ENCODE measurements at regions not wholly inside any gene's neighbourhood (a gene's known extent, or its start where the extent isn't known, plus 50 kb on each side); places are given as distances from the start of the nearest gene placed in this dataset.

GRCh38 chr19:31937983-31938382 lies 407.4 kb upstream of the ZNF507 start:
- no peak for DNase-seq (ENCODE audit: low read depth in 1 of 2, low spot score in 1 of 2)

- DNase-seq (ENCODE audit: low read depth in 1 of 2, low spot score in 1 of 2) = no peak
Observed at GRCh38 chr19:31938675-31939074, 406.7 kb upstream of the ZNF507 start.

- no peak for DNase-seq (ENCODE audit: low read depth in 1 of 2, low spot score in 1 of 2)
Observed at GRCh38 chr19:31940396-31940795, 405.0 kb upstream of the ZNF507 start.

- DNase-seq (ENCODE audit: low read depth in 1 of 2, low spot score in 1 of 2) = no peak
Observed at GRCh38 chr19:31943191-31943661, 402.2 kb upstream of the ZNF507 start.

- DNase-seq (ENCODE audit: low read depth in 1 of 2, low spot score in 1 of 2) = no peak
Observed at GRCh38 chr19:31943778-31944177, 401.6 kb upstream of the ZNF507 start.

GRCh38 chr19:31944326-31944725 lies 401.1 kb upstream of the ZNF507 start:
- no peak for DNase-seq (ENCODE audit: low read depth in 1 of 2, low spot score in 1 of 2)

DNA sequence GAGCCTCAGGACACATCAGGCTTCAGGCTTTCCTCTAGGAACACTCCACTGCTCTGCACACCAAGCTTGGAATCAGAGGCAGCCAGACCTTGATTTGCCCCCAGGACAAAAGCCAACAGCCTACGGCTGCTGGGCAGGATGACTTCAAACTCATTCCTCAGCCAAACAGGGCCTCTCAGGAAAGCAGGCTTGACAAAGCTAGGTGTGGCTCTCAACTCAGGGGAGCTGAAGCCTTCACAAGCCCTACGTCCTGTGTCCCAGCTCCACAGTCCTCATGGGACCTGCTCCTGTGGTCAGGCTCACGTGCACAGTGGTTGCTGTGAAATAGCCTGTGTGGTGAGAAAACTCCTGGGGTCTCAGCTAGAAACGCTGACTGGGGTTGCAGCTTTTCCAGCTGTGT lies 398.9 kb upstream of the ZNF507 start:
- no peak for DNase-seq (ENCODE audit: low read depth in 1 of 2, low spot score in 1 of 2)

DNA sequence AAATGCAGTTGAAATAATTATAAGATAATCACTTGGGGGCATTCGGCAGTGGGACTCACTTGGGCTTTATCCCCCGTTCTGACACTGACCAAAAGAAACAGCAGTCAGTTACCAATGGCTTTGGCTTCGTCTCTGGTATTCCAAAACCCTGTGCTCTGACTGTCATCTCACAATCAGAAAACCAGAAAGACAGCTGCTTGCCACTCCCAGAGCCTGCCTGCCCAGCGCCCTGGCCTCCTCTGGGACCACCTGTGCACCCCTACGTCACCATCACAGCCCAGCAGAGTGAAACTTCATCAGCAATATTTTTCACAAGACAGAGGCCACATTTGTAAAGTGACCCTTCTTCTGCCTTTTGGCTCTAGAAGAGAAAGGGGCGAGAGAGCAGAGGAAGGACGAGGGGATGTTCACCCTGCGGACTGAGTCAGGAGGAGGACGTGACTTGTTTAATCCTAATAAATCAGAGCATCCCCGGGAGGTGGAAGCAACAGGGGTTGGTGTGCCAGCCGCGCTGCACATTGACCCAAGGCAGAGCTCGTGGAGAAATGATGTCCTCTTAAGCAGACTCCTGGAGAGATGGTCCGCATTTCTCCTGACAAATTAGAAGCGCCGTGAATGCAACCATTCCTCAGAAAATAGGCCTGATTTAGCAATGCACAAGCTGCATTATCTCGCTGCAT lies 397.8 kb upstream of the ZNF507 start:
- no peak for DNase-seq (ENCODE audit: low read depth in 1 of 2, low spot score in 1 of 2)

- no peak for DNase-seq (ENCODE audit: low read depth in 1 of 2, low spot score in 1 of 2)
Observed at GRCh38 chr19:31952693-31953092, 392.7 kb upstream of the ZNF507 start.

GRCh38 chr19:31955061-31955460 lies 390.3 kb upstream of the ZNF507 start:
- no peak for DNase-seq (ENCODE audit: low read depth in 1 of 2, low spot score in 1 of 2)

- DNase-seq (ENCODE audit: low read depth in 1 of 2, low spot score in 1 of 2) = no peak
Observed at GRCh38 chr19:31955884-31956283, 389.5 kb upstream of the ZNF507 start.

- DNase-seq (ENCODE audit: low read depth in 1 of 2, low spot score in 1 of 2) = no peak
Observed at GRCh38 chr19:31956771-31957392, 388.5 kb upstream of the ZNF507 start.

DNA sequence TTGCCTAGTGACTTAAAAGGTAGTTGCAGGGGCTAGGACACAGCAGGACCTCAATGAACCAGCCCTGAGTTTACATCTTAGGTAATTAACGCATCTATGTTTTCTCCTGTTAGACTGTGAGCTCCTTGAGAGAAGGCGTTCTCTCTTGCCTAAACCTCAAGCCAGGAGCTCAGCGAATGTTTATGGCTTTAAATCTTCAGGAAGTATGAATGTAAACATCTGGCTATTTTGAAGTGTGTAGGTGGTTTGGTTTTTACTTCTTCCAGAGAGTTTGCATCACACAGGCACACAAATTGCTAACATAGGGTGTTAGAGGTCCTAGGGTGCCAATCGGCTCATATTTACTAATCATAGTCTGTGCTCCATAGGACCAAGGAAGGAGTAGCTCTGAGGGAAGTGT lies 387.7 kb upstream of the ZNF507 start:
- no peak for DNase-seq (ENCODE audit: low read depth in 1 of 2, low spot score in 1 of 2)

- DNase-seq (ENCODE audit: low read depth in 1 of 2, low spot score in 1 of 2) = no peak
Observed at GRCh38 chr19:31959527-31960018, 385.8 kb upstream of the ZNF507 start.

GRCh38 chr19:31960474-31960873 lies 384.9 kb upstream of the ZNF507 start:
- no peak for DNase-seq (ENCODE audit: low read depth in 1 of 2, low spot score in 1 of 2)

- no peak for DNase-seq (ENCODE audit: low read depth in 1 of 2, low spot score in 1 of 2)
Observed at GRCh38 chr19:31961191-31961590, 384.2 kb upstream of the ZNF507 start.

- no peak for DNase-seq (ENCODE audit: low read depth in 1 of 2, low spot score in 1 of 2)
Observed at GRCh38 chr19:31961667-31962066, 383.7 kb upstream of the ZNF507 start.

GRCh38 chr19:31962561-31962996 lies 382.8 kb upstream of the ZNF507 start:
- DNase-seq (ENCODE audit: low read depth in 1 of 2, low spot score in 1 of 2) = no peak

DNA sequence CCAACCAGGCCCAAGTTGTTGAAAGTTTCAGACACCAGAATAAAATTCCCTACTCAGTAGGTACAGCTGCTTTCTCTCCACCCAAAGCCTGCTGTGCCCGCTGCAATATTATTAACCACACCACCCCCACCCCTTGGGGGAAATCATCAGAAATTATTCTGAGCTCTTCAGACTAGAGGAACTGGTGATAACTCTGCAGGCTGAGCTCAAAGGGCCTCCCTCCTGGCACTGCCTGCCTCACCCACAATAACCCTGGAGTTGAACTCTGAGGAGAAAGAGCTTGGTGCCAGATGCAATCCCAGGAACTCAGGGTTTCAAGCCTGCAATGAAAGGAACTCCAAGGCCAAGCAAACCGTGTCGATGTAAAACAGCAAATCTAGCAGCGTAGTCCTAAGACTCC lies 381.7 kb upstream of the ZNF507 start:
- no peak for DNase-seq (ENCODE audit: low read depth in 1 of 2, low spot score in 1 of 2)

GRCh38 chr19:31969016-31969415 lies 376.4 kb upstream of the ZNF507 start:
- DNase-seq (ENCODE audit: low read depth in 1 of 2, low spot score in 1 of 2) = no peak

GRCh38 chr19:31970027-31970461 lies 375.4 kb upstream of the ZNF507 start:
- DNase-seq (ENCODE audit: low read depth in 1 of 2, low spot score in 1 of 2) = no peak

DNA sequence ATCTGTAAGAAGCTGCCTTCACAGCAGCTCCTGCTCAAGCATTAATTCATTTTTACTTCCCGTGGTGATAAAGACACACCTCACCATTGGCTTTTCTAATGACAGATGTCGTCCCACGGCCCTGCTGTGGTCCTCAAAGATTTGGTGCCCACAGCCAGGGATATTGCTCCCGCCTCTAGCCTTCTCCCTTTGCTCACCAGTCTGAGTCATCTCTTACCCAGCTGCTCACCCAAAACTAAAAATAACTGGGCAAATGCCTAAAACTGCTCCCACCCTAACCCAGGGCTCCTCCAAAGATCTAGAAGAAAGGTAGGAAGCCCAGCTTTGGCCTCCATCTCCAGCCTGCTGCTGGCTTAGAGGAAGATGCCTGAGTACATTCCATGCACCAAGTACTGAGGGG lies 371.1 kb upstream of the ZNF507 start:
- no peak for DNase-seq (ENCODE audit: low read depth in 1 of 2, low spot score in 1 of 2)

GRCh38 chr19:31974941-31975340 lies 370.5 kb upstream of the ZNF507 start:
- no peak for DNase-seq (ENCODE audit: low read depth in 1 of 2, low spot score in 1 of 2)

Measured in stimulated activated CD4-positive, alpha-beta T cell treated with anti-CD3 and anti-CD28 coated beads, Interleukin-15, amount 100 ng/mL, for 1 hour (primary cell).